ENCODE measurements at regions not wholly inside any gene's neighbourhood (a gene's known extent, or its start where the extent isn't known, plus 50 kb on each side); places are given as distances from the start of the nearest gene placed in this dataset.
"Not testable (repeated sequence)": the region's sequence is repeated elsewhere in the genome, so short reads cannot be mapped to it uniquely, and the experiment has no call there.

DNA sequence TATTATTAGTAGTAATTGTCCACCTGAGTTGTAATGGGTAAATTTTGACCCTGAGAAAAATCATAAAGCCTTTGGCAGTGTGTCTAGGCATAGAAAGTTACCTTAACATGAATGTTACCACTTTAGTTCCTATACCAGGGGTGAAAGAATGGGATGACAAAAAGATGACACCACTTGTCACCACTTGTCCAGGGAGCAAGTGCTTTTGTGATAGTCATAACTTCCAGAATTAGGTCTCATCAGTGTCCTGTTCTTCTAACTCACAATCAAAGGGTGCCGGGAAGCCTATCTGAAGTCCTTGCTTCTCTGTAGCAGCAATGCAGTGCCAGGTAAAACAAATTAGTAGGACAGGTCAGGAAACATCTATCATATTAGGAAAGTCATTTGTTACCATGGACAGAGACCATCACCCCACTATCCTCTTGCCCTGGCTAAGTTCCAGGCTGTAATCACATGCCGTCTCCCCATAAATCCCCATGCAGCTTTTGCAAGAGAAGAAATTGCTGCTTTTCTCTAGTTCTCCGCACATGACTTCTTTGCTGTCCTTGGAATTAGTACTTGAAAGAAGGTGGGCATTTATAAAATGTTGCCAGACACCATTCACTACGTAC is 156.5 kb upstream of the SGCD start:
- DNase-seq (ENCODE audit: low read depth in 2 of 3, low spot score in 1 of 3): no peak

DNA sequence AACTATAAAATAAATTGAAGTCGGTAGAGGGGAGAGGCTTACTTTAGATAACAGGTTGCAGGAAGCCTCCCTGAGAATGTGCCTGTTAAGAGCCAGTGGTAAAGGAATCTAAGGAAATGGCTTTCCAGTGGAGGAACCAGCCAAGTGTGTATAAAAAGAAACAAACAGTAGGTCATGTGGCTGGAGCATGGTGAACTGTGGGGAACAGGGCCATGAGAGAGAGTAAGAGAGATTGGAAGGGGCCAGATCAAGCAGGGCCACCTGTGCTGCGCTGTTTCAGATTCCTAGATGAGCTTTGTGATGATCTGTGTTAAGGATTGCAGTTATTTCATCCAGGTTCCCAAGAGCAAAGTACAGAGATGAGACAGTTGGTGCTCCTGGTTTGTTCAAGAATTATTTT is 152.7 kb upstream of the SGCD start:
- no peak for DNase-seq (ENCODE audit: low read depth in 2 of 3, low spot score in 1 of 3)

DNA sequence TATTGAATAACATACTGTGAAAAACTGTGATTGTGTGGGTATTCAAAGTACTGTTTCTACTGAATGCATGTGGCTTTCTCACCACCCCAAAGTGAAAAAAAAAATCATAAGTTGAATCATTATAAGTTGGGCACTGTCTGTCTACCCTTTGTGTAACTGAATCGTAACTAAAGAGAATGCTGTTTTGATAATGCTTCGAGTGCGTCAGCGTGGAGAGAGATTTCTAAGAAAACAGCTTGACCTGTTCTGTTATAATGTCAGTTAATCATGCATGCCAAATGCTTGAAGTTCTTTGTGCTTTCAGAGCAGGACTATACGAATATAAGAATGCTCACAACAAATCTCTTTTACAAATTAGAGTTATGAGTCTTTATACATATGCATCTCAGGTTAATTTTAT is 148.8 kb upstream of the SGCD start:
- DNase-seq (ENCODE audit: low read depth in 2 of 3, low spot score in 1 of 3): no peak

DNA sequence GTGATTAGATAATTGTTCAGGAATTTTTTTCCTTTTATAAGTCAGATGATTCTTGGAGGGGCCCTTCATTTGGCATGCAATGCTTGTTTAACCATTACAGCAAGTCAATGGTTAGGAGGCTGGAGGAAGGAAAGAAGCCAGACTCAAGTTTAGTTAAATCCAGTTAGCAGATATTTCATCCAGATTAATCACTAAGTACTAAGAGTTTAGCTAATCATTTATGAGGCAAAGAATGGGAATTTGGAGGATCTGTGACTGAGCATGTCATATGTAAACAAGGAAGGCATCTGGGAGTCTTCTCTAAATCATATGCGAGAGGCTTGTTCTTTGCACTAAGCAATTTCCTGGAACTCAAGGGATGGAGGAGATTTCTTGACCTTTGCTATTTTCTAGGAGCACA is 145.3 kb upstream of the SGCD start:
- DNase-seq (ENCODE audit: low read depth in 2 of 3, low spot score in 1 of 3): no peak

DNA sequence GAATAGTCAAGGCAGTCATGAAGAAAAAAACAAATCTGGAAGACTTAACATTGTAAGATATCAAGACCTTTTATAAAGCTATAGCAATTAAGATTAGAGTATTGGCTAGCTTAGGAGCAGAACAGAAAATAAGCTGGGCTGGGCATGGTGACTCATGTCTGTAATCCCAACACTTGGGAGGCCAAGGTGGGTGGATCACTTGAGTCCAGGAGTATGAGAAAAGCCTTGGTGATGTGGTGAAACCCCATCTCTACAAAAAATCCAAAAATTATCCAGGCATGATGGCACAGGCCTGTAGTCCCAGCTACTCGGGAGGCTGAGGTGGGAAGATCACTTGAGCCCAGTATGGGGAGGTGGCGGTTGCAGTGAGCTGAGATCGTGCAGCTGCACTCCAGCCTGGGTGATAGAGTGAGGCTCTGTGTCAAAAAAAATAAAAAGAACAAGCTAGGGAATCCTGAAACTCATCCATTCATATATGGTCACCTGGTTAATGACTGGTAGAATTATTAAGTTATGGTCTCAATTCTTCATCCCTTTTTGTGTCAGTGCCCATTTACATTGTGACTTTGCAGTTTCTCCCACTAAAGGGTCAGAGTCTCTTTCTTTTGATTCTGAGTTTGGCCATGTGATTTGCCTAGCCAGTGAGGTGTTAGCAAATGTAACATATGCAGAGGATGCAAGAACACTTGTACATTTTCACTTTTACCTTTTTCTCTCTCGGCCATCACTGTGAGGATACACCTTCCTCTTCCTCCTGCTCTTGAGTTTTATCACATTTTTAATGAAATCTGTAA is 144.6 kb upstream of the SGCD start:
- DNase-seq (ENCODE audit: low read depth in 2 of 3, low spot score in 1 of 3): no peak

DNA sequence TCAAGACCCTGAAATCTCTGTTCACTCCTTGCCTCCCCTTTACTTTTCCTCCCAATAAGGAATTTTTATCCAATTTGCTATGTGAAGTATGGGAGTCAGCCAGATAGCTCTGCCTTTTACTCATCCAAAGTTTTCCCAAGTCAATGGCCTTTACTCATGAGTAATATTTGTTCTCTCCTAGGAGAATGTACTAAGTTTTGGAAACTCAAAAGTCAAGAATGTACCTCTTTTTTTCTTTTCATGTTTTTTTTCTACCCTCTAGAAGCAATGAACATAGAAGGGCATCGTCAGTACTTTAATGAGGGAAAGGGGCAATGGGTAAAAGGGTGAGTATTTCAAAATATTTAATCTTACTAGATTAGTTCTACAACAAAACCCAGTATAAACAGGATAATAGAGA is 140.2 kb upstream of the SGCD start:
- no peak for DNase-seq (ENCODE audit: low read depth in 2 of 3, low spot score in 1 of 3)

DNA sequence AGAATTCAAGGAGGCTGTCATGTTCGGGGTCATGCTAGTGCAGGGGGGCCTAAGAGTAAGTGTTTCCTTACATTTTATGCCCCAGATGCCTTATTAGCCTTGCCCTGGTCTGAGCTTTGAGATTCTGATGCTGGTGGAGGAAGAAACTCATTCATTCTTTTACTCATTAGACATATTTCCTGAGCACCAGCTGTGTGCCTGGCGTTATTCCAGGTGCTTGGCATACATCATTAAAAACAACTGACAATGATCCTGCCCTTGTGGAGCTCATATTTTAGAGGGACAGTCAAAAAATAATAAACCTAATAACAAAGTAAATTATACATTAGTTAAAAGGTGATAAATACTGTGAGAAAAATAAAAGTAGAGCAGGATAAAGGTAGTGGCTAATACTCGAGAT is 138.9 kb upstream of the SGCD start:
- no peak for DNase-seq (ENCODE audit: low read depth in 2 of 3, low spot score in 1 of 3)

DNA sequence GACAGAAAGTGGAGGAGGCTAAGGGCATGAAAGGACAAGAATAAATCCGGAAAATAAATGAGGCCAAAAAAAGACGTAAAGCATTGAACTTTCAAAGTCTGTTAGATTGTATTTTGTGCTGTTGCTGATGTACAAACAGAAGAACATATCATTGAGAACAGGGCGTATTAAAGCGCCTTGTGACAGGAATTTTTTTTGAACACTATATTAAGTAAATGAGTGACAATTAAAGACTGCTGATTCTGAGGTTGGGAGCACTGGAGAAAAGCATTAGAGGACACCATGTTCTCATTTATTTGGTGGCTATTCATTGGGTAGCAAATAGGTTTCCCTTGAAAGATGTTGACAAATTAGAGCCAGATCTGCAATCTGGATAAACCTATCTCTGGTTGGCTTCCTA is 137.3 kb upstream of the SGCD start:
- DNase-seq (ENCODE audit: low read depth in 2 of 3, low spot score in 1 of 3): no peak

DNA sequence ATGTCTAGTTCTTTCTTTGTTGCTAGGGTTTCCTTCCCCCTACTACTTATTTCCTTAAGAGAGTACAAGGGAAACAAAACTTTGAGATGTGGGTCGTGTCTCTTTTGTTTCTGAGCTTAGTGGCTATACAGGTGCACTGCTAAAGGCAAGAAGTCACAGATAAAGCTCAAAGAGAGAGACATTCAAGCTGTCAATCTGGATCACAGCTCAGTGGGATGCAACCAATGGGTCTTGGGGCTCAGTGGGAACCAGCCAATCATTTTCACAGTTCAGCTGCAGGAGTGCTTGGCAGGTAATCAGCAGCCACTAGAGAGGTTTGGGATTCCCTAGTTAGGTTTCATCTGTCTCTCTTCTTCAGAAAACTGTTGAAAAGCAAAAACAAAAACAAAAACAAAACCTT is 135.4 kb upstream of the SGCD start:
- DNase-seq (ENCODE audit: low read depth in 2 of 3, low spot score in 1 of 3): no peak

DNA sequence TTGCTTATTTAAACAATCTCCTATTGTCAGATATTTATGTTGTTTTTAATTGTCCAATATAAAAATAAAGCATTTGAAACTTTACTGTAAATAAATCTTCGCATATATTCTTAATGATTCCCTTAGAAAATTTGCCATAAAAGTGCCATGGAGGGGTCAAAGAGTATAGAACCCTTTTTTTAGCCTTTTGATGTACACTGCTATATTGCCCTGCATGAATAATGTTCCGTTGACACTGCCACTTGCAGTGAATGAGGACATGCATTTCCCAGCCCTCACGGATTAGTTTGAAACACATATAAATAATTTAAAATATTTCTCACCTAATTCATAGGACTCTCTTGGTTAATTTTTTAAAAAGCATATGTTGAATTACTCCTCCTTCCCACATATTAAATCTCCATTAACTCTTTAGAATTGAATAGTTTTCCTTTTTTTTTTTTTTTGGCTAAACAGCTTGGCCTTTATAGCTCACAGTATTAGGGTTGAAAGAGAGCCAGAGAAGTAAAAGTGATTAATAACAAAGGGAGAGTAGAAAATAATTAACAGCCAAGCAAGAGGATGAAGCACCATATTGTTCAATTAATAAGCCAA is 129.8 kb upstream of the SGCD start:
- no peak for DNase-seq (ENCODE audit: low read depth in 2 of 3, low spot score in 1 of 3)

DNA sequence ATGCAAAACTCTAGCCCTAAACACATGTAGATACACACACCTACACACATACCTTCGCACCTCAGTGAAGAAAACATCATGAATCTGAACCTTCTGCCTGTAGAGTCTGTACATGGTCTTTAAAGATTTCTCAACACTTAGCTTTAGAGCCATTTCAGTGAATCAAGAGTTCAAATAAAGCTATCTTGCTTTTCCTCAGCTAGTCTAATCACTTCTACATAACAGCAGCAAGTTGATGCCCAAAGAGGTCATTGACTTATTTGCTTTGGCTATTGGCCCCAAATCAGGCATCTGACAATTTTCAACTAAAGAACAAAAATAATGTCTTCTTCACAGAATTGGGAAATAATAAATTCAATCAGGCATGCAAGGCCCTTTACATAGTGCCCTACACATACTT is 127.9 kb upstream of the SGCD start:
- no peak for DNase-seq (ENCODE audit: low read depth in 2 of 3, low spot score in 1 of 3)

DNA sequence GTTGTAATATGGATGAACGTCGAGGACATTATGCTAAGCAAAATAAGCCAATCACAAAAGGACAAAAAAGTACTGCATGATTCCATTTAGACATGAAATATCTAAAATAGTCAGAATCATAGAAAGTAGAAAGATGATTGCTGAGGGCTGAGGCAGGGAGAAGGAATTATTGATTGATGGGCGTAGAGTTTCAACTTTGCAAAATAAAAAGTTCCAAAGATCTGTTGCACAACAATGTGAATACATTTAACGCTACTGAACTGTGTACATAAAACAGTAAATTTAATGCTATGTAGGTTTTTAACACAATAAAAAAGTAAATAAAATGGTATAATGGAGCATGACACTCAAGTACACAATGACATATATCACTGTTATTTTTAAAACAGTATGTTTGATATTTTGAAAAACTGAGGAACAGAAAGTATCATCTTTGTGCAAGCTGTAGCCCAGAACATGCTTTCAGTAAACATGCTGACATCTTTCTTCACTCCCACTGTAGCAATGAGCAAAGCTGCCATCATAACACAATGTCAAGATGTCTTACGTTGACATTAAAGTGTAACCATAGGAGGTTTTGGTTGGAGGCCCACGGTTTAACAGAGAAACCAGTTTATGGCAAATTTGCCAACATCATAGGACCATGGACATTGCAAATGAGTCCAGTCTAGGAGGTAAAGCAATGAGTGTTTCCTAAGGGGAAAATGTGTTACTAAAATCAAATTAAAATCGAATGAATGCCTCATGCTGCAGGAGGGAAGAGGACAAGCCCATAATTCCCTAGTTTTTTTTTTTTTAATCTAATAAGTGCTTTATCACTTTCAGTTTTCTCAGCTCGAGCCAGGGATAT is 125.8 kb upstream of the SGCD start:
- no peak for DNase-seq (ENCODE audit: low read depth in 2 of 3, low spot score in 1 of 3)

DNA sequence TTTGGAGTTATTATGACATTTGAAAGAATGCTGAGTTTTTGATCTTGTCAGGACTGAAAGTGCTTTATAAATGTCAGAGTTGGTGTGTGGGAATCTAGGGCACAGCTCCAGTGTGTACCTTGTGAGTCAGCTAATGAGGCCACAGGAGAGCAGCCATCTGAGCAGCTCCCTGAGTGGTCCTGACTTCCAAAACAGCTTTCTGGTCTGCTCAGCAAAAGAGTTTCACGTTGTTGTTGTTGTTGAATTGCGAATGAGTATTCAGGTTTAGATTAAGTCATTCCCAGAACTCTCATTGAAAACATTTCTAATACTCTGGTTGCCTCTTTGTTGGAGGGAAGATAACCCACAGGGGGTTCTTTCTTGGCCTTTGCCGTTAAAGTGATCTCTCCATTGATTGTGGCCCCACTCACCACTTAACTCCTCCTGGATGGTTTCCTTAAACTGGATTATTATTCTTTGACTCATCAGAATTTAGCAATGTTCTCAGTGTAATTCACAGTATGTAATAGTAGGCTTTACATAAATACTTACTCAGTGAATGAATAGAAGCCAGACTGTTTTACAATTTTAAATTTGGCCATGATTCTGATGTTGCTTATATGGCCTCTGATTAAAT is 125.1 kb upstream of the SGCD start:
- DNase-seq (ENCODE audit: low read depth in 2 of 3, low spot score in 1 of 3): no peak

DNA sequence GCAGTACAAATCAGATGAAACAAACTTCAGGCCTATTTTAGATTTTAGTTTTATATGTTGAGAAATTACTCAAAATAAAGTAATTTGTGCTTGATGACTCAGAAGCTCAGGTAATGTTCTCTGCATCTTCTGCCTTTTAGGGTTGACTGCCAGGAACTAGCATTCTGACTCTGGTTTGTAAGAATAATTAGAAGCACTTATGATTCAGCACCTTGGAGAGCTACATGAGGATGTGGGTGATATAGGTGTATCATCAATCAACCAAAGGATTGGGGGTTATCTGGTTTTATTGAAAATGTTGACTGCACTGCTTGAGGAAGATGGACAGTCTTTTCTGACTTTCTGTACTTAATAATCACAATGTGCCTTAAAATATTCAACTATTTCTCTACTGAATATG is 118.7 kb upstream of the SGCD start:
- no peak for DNase-seq (ENCODE audit: low read depth in 2 of 3, low spot score in 1 of 3)

DNA sequence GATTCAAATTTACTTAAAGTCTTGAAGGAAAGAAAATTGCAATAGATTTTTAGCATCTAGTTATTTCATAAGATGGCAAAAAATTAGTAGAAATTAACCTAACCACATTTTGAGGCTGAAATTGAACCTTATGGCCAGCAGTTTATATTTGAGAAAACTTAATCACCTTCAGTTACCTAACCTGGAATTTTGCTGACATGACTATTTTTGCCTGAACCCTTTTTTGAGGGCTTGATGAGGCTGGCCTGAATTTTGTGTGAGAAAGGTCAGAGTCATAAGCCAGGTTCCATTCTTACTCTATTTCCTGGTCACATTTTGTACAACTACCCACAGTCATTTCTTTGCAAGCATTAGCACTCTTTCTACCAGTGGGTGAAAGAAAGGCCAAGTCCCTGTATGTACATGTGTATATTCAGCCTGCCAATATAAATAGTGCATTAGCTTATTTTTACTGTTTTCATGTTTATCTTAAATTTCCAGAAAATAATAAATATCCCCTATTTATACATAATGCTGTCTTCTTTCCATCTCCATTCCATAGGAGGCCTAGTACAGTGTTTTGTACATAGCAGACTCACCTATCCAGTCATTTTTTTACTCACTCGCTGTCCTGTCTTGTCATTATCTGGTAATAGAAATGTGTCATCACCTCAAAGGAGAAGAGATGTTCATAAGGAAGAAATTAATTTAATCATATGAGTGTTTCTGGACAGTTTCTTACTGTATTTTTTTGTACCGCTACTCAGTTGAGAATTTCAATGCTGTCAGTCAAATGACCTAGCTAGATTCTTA is 108.4 kb upstream of the SGCD start:
- DNase-seq (ENCODE audit: low read depth in 2 of 3, low spot score in 1 of 3): no peak

DNA sequence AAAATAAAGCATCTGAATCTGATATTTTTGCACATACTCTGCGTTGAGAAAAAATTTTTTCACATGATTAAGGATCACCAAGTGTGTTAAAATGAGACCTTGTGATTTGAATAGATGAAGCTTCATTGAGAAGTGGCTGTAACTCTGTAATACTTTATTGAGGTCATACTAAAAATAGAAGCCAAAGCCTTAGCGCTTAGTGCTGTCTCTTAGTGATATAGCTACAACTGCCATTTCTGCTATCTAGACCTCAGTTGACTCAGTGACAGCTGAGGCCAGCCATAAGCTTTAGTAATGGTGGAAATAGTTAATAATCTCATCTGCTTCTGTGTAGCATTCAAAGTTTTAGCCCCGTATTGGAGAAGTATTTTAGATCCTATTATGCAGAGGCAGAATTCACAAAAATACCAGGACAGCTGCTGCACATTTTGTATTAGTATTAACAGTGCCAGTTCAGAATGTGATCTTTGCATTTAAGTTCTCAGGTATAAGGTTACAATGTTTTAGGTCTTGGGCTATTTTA is 107.4 kb upstream of the SGCD start:
- no peak for DNase-seq (ENCODE audit: low read depth in 2 of 3, low spot score in 1 of 3)

DNA sequence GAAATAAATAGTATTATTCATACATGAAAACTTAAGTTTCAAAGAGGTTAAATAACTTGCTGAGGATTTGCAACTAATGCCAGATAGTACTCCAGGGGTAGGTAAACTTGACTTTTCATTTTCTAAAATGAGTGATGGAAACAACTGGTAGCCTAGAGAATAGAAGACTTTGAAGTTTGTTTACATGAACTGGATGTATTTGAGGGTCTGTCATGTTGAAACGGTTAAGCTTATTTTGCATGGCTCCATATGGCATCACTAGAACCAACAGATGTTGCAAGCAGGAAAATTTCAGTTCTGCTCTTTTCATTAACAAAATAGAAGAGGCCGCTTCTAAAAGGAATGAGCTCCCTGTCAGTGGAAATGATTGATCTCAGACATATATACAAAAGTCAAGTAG is 105.1 kb upstream of the SGCD start:
- no peak for DNase-seq (ENCODE audit: low read depth in 2 of 3, low spot score in 1 of 3)

DNA sequence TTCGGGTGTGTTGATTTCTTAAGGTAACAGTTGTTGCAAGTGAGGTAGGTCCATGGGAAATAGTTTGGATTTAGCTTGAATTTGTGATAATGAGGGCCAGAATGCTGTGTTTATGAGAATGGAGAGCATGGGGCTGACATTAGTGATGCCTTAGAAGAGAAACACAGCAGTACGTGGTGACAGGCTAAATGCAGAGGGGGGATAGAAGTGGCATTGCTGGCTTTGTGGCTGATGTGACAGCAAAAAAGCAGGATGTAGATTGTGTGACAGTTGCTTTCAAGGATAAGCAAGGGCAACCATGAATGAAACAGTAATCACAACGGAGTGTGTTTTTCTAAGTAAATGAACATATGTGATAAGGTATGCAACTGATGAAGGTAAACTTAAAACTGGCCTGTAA is 103.4 kb upstream of the SGCD start:
- DNase-seq (ENCODE audit: low read depth in 2 of 3, low spot score in 1 of 3): no peak

DNA sequence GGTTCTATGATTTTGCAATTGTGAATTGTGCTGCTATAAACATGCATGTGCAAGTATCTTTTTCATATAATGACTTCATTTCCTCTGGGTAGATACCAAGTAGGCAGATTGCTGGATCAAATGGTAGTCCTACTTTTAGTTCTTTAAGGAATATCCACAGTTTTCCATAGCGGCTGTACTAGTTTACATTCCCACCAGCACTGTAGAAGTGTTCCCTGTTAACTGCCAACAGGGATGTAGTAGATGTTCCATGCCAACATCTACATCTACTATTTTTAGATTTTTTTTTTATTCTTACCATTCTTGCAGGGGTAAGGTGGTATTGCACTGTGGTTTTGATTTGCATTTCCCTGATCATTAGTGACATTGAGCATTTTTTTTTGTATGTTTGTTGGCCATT is 100.5 kb upstream of the SGCD start:
- DNase-seq (ENCODE audit: low read depth in 2 of 3, low spot score in 1 of 3): not testable (repeated sequence)

DNA sequence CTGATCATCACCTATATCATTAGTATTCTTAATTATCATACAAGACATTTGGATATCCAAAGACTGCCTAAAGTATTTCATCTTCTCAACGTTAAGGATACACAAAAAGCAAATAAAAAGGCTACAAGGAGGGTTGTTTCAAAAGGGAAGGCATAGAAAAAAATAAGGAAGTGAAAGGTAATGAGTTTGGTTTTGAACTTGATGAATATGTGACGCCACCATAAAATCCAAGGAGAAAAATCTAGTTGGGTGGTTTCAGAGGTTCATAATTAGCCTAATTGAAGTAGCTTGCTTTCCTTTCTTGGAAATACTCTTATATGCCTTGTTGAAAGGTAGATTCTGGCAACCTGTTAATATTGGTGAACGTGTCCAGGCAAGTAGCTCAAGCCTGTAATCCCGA is 96.1 kb upstream of the SGCD start:
- no peak for DNase-seq (ENCODE audit: low read depth in 2 of 3, low spot score in 1 of 3)

All from stimulated activated CD4-positive, alpha-beta T cell treated with anti-CD3 and anti-CD28 coated beads, Interleukin-12 subunit alpha, Interleukin-12 subunit beta, amount 100 ng/mL, for 48 hours (primary cell).